AG08395 (cell line): ENCODE measurements at regions not wholly inside any gene's neighbourhood (a gene's known extent, or its start where the extent isn't known, plus 50 kb on each side); places are given as distances from the start of the nearest gene placed in this dataset.

Source experiments
- DNase-seq: peaks from one replicate; pipeline ENCODE4 v3.0.0; 2012; ENCODE audit warnings: mixed read lengths, low spot score

- no peak for DNase-seq
Measured at GRCh38 chr13:29713839-29714238, 118.4 kb upstream of the SLC7A1 start.

- no peak for DNase-seq
Measured at GRCh38 chr13:29711776-29712175, 116.3 kb upstream of the SLC7A1 start.

- no peak for DNase-seq
Measured at GRCh38 chr13:29710511-29710910, 115.0 kb upstream of the SLC7A1 start.

GRCh38 chr13:29709407-29710069, 114.0 kb upstream of the SLC7A1 start:
- DNase-seq = no peak

GRCh38 chr13:29707876-29708543, 112.5 kb upstream of the SLC7A1 start:
- peak; percentile 74 for DNase-seq

- no peak for DNase-seq
Measured at GRCh38 chr13:29706923-29707322, 111.4 kb upstream of the SLC7A1 start.

- peak; percentile 46 for DNase-seq
Measured at GRCh38 chr13:29704648-29705047, 109.2 kb upstream of the SLC7A1 start.

- DNase-seq = no peak
Measured at GRCh38 chr13:29703421-29703820, 107.9 kb upstream of the SLC7A1 start.

GRCh38 chr13:29702912-29703351, 107.4 kb upstream of the SLC7A1 start:
- DNase-seq = peak; percentile 92

- DNase-seq = no peak
Measured at GRCh38 chr13:29698106-29698505, 102.6 kb upstream of the SLC7A1 start.

GRCh38 chr13:29696606-29697005, 101.1 kb upstream of the SLC7A1 start:
- no peak for DNase-seq

- no peak for DNase-seq
Measured at GRCh38 chr13:29693275-29693945, 97.9 kb upstream of the SLC7A1 start.

- DNase-seq = no peak
Measured at GRCh38 chr13:29689548-29689947, 94.1 kb upstream of the SLC7A1 start.

GRCh38 chr13:29688193-29688592, 92.7 kb upstream of the SLC7A1 start:
- DNase-seq = no peak

GRCh38 chr13:29684441-29684840, 89.0 kb upstream of the SLC7A1 start:
- peak; percentile 77 for DNase-seq

GRCh38 chr13:29683041-29683440, 87.6 kb upstream of the SLC7A1 start:
- DNase-seq = no peak

GRCh38 chr13:29681864-29682263, 86.4 kb upstream of the SLC7A1 start:
- peak; percentile 10 for DNase-seq

- no peak for DNase-seq
Measured at GRCh38 chr13:29679396-29680053, 84.0 kb upstream of the SLC7A1 start.

GRCh38 chr13:29677627-29678026, 82.1 kb upstream of the SLC7A1 start:
- no peak for DNase-seq

- peak; percentile 26 for DNase-seq
Measured at GRCh38 chr13:29676941-29677452, 81.5 kb upstream of the SLC7A1 start.

- DNase-seq = peak; percentile 45
Measured at GRCh38 chr13:29676535-29676934, 81.0 kb upstream of the SLC7A1 start.

GRCh38 chr13:29674532-29674931, 79.0 kb upstream of the SLC7A1 start:
- DNase-seq = peak; percentile 17
